ENCODE measurements at regions not wholly inside any gene's neighbourhood (a gene's known extent, or its start where the extent isn't known, plus 50 kb on each side); places are given as distances from the start of the nearest gene placed in this dataset.
"Not testable (repeated sequence)": the region's sequence is repeated elsewhere in the genome, so short reads cannot be mapped to it uniquely, and the experiment has no call there.

DNA sequence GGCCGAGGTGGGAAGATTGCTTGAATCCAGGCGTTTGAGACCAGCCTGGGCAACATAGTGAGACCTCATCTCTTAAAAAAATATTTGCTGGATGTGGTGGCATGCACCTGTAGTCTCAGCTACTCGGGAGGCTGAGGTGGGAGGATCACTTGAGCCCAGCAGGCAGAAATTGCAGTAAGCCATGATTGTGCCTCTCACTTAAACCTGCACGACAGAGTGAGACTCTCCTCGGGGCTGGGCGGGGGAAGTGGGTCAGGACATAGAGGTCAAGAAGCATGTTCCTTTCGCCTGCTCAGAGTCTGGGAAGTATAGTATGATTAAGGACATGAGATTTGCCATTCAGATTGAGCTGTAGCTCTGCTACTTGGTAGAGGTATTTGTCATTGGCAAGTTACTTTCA lies 52.3 kb downstream of the SEPTIN7 start:
- in situ Hi-C loops (cut with HindIII; ENCODE audit: low sequenced_read_pairs); DNase-seq (ENCODE audit: low spot score): not testable (repeated sequence)

DNA sequence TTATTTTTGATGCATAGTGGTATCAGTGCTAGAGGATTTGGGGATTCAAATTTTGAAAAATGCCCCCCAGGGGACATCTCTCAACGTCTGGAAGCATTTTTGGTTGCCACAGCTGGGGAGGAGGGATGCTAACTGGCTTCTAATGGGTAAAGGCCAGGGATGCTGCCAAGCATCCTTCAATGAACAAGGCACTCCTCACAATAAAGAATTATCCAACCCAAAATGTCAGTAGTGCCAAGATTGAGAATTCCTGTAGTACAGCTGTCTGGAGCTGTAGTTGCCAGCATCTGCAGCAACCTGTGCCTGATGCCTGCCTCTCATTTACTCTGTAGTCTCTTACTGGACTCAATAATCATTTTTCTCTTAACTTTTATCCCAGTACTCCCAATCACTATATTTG lies 53.5 kb downstream of the SEPTIN7 start:
- in situ Hi-C loops (cut with HindIII; ENCODE audit: low sequenced_read_pairs), result no loop called here
- no peak for DNase-seq (ENCODE audit: low spot score)

DNA sequence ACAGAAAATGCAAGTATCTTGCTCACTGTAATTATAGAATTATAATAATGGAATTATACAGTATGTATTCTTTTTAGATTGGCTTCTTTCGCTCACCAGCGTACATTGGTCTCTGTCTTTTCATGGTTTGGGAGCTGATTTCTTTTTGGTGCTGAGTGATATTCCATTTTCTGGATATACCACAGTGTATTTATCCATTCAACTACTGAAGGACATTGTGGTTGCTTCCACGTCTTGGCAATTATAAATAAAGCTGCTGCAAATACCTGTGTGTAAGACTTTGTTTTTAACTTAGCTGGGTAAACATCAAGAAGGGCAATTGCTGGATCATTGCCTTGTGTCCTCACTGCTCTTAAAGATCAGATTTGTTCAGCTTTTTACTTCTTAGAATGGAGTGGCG lies 55.3 kb downstream of the SEPTIN7 start:
- in situ Hi-C loops (cut with HindIII; ENCODE audit: low sequenced_read_pairs), result no loop called here
- DNase-seq (ENCODE audit: low spot score), result no peak

DNA sequence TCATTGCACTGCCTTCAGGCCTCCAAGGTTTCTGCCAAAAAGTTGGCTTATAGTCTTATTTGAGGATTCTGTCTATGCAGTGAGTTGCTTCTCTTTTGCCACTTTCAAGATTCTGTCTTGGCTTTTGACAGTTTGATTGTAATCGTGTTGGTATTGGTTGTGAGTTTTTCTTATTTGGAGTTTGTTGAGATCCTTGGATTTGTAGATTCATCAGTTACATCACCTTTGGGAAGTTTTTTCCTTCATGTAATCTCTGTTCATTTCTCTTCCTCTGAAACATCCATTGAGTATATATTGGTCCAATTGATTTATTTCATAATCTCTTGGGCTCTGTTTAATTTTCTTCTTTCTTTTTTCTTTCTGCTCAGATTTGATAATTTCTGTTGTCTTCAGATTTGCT lies 59.8 kb downstream of the SEPTIN7 start:
- no peak for DNase-seq (ENCODE audit: low spot score)

GRCh38 chr7:35865287-35865686 lies 64.4 kb downstream of the SEPTIN7 start:
- in situ Hi-C loops (cut with HindIII; ENCODE audit: low sequenced_read_pairs), result no loop called here
- DNase-seq (ENCODE audit: low spot score), result no peak

More for the DNA sequence above, 59.8 kb downstream of the SEPTIN7 start:
- in situ Hi-C loops (cut with HindIII; ENCODE audit: low sequenced_read_pairs), result no loop called here

- no peak for DNase-seq (ENCODE audit: low spot score)
- in situ Hi-C loops (cut with HindIII; ENCODE audit: low sequenced_read_pairs), result no loop called here
Measured at GRCh38 chr7:35866186-35866585, 65.3 kb downstream of the SEPTIN7 start.

DNA sequence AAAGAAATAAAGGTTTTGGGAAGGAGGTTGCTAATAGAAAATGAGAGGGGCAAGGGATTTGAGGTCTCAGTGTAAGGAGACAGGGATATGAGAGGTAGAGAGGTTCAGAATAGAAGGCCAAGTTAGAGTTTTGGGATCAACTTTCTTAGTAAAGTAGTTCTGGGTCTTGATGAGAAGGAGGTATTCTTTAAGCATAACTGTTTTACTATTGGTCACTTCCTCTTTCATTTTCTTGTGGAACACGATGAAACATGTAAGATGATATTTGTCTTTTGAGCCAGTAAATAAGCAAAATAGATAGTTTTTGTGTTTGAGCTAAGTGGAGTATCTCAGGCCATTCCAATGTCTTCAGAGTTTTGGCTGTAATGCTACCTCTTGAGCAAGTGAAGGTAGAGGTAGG lies 68.3 kb downstream of the SEPTIN7 start:
- DNase-seq (ENCODE audit: low spot score); in situ Hi-C loops (cut with HindIII; ENCODE audit: low sequenced_read_pairs): not testable (repeated sequence)

DNA sequence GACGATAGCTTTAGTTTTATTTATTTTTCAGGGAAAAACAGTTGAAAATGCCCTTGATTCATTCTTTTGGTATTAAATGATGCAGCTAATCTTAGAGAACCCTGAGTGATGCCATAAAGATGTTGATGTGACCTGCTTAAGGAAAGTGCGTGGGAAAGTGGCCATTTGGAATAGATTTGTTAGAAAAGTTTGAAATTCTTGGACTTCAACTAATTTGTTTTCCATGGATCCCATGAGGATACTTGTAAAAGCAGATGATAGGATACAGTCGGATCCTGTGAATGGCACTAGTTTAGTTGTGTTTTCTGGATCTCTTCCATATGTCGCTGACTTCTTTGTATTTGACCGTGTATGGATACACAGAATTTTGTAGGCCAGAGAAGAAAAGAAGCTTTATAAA lies 69.0 kb downstream of the SEPTIN7 start:
- in situ Hi-C loops (cut with HindIII; ENCODE audit: low sequenced_read_pairs), result no loop called here
- DNase-seq (ENCODE audit: low spot score), result no peak

DNA sequence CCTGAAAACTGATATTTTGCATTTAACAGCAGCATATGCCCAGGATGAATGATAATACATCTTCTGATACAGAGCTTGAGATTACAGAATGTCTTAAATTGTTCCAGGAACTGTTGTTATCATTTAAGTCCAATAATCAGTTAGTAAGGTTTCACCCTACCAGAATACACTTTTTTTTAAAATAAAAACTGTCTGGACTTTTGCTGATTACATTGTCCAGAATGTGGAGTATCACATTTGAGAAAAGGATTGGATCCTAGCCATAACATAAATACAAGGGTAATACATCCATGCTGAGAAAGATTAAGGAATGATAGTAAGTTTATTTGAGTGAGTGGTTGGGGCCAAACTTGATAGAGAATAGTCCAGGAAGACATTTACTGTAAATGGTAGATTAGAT lies 71.0 kb downstream of the SEPTIN7 start:
- in situ Hi-C loops (cut with HindIII; ENCODE audit: low sequenced_read_pairs), result no loop called here
- DNase-seq (ENCODE audit: low spot score), result no peak

DNA sequence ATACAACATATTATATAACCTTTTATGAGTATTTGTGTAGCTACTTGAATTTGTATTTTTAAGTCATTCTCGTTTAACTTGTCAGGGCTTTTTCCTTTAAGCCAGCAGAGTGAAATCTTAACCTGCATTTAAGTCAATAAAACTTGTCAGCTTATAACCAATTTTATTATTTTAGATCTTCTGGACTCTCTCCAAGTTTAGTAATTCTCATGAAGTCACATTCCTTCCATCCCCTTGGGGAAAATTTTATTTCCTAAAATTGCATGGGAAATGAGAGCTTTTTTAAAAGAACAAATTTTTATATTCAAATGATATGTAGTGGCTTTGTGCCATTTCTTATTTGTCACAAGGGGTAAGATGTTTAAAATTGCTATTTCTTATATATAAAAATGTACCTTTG lies 74.0 kb downstream of the SEPTIN7 start:
- in situ Hi-C loops (cut with HindIII; ENCODE audit: low sequenced_read_pairs), result no loop called here

GRCh38 chr7:35875292-35875691 lies 74.4 kb downstream of the SEPTIN7 start:
- in situ Hi-C loops (cut with HindIII; ENCODE audit: low sequenced_read_pairs), result no loop called here
- no peak for DNase-seq (ENCODE audit: low spot score)

More for the DNA sequence above, 74.0 kb downstream of the SEPTIN7 start:
- no peak for DNase-seq (ENCODE audit: low spot score)

DNA sequence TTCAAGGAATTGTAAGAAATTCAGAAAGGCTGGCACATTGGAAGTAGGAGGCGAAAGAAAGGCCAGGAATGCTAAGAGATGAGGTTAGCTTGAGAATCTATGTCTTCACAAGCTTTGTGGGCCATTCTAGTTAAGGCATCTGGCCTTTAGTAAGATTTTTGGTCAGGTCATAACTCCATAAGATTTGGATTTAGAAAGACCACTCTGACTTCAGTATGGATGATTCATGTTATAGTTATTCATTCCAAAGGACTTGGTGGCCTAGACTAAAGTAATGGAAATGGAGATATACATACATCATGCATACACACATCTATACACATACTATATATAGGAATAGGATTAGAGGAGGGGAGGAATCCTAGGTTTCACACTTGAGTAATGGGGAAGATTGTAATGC lies 77.5 kb downstream of the SEPTIN7 start:
- in situ Hi-C loops (cut with HindIII; ENCODE audit: low sequenced_read_pairs), result no loop called here
- no peak for DNase-seq (ENCODE audit: low spot score)

DNA sequence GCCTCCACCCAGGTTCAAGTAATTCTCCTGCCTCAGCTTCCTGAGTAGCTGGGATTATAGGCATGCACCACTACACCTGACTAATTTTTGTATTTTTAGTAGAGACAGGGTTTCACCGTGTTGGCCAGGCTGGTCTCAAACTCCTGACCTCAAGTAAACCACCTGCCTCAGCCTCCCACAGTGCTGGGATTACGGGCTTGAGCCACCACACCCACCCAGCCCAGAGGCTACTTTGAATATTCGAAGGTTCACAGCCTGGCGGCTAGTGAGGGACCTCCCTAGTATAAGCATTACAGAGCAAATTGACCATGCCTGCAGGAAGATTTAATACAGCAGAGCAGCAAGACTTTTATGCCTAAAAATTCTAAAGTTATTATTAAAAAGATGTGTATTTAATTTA lies 86.6 kb downstream of the SEPTIN7 start:
- DNase-seq (ENCODE audit: low spot score); in situ Hi-C loops (cut with HindIII; ENCODE audit: low sequenced_read_pairs): not testable (repeated sequence)

- no peak for DNase-seq (ENCODE audit: low spot score)
- in situ Hi-C loops (cut with HindIII; ENCODE audit: low sequenced_read_pairs), result no loop called here
Measured at GRCh38 chr7:35889001-35889400, 88.1 kb downstream of the SEPTIN7 start.

DNA sequence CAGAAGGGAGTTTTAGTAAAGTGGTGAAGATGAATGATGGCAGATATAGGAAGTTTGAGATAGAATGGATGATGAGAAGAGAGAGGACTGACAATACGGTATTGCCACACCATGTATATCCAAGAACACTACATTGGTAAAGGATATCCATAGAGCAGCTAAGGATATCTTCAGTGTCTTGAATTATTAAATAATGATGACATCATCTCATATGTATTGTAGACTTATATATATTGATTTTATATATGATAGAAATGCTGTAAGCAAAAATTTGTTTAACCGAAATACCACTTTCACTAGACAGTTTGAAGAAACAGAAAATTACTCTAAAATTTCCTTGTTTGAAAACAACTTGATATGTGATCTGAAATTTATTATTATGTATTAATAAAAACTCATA lies 89.0 kb downstream of the SEPTIN7 start:
- no peak for DNase-seq (ENCODE audit: low spot score)
- in situ Hi-C loops (cut with HindIII; ENCODE audit: low sequenced_read_pairs), result no loop called here

GRCh38 chr7:35891004-35891830 lies 90.4 kb downstream of the SEPTIN7 start:
- in situ Hi-C loops (cut with HindIII; ENCODE audit: low sequenced_read_pairs), result no loop called here
- no peak for DNase-seq (ENCODE audit: low spot score)

DNA sequence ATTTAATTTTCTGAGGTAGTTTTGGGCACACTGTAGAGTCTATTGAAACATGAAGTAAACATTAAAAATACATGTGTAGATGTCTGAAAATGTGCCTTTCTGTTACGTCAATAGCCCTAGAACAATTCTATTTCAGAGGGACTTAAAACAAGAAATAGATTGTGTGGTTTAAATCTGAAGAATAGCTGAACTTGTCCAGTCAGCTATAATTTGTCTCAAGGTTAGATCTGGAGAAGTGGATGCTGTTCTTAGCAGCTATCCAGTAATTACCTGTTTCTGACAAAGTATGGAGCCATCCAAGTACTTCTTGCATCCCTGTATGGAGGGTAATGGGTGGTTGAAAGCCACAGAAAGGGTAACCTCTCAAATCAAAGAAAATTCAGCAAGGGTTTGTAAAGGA lies 92.8 kb downstream of the SEPTIN7 start:
- in situ Hi-C loops (cut with HindIII; ENCODE audit: low sequenced_read_pairs), result no loop called here
- DNase-seq (ENCODE audit: low spot score), result no peak

- in situ Hi-C loops (cut with HindIII; ENCODE audit: low sequenced_read_pairs), result no loop called here
- DNase-seq (ENCODE audit: low spot score), result no peak
Measured at GRCh38 chr7:35894721-35895120, 93.9 kb downstream of the SEPTIN7 start.

DNA sequence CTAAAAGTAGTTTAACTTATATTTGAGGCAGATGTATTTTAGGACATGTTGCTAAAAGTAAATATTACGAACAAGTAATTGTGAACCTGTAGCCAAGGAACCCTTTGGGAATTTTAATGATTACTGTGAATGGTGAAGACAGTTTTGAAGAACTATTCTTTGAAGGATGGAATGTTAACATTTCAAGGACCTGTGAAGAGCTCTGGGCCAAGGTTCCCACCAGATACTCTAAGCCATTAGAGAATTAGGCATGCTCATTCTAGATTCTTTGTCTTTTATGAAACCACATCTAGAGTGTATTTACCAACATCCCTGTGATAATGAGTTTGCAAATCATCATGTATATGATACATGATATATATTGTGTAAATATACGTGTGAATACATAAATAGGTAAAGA lies 99.8 kb downstream of the SEPTIN7 start:
- DNase-seq (ENCODE audit: low spot score), result no peak
- in situ Hi-C loops (cut with HindIII; ENCODE audit: low sequenced_read_pairs), result no loop called here

DNA sequence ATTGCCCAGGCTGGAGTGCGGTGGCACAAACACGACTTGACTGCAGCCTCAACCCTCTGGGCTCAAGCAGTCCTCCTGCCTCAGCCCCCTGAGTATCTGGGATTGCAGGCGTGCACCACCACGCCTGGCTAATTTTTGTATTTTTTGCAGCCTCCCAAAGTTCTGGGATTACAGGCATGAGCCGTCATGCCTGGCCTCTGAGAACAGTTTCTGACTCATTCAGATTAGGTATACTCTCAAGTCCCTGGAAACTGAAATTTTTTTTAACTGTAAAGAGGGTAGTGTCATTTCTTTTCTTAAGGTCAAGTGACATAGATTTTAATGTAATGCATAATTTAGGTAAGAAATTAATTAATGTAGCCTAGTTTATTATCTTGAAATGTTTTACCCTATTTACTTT lies 104.7 kb downstream of the SEPTIN7 start:
- in situ Hi-C loops (cut with HindIII; ENCODE audit: low sequenced_read_pairs), result no loop called here
- DNase-seq (ENCODE audit: low spot score), result no peak

- in situ Hi-C loops (cut with HindIII; ENCODE audit: low sequenced_read_pairs), result no loop called here
- peak; percentile 90 for DNase-seq (ENCODE audit: low spot score)
Measured at GRCh38 chr7:35906191-35906908, 105.5 kb downstream of the SEPTIN7 start.

Measured in G401 (cell line).